Panc1 (cell line): ENCODE measurements at regions not wholly inside any gene's neighbourhood (a gene's known extent, or its start where the extent isn't known, plus 50 kb on each side); places are given as distances from the start of the nearest gene placed in this dataset.

Source experiments
- ATAC-seq: fragments of 200-7000 bp; cut with Tn5 transposase; 2 replicates; pipeline ENCODE4 v1.9.1; 2020; ENCODE audit warnings: mild to moderate bottlenecking, moderate library complexity
- BruUV-seq: library from RNA; stranded (reverse); fragments of 400-500 nt; replicated peaks from 2 replicates; lab custom pipeline; 2021; lab: Mats Ljungman, UMichigan
- CTCF ChIA-PET: fragments of 300-600 bp; sonication (Branson Sonifier 250); formaldehyde crosslinking; loops from one replicate; lab custom pipeline; 2022; ENCODE audit warnings: antibody characterized with exemption; lab: Charles Lee
- POLR2A ChIA-PET: fragments of 300-600 bp; sonication (Branson Sonifier 250); formaldehyde crosslinking; loops from one replicate; lab custom pipeline; 2022; ENCODE audit warnings: antibody characterized with exemption; lab: Charles Lee
- DNase-seq: peaks from one replicate; pipeline ENCODE4 v3.0.0-alpha.2; 2010; ENCODE audit warnings: low read depth, low spot score
- H3K27ac ChIP-seq: 2 replicates; pipeline ENCODE4 v1.5.1; 2011; ENCODE audit warnings: mild to moderate bottlenecking, low read length, inconsistent platforms
- H3K27me3 ChIP-seq: fragments of 200-500 bp; sonication (Bioruptor generic); 2 replicates; pipeline ENCODE4 v1.6.0; 2014; ENCODE audit warnings: low read length, inconsistent platforms; ENCODE audit not compliant: control insufficient read depth, insufficient read depth
- H3K36me3 ChIP-seq: fragments of 200-500 bp; sonication (Bioruptor generic); 2 replicates; pipeline ENCODE4 v1.5.1; 2014; ENCODE audit warnings: inconsistent platforms, mild to moderate bottlenecking, low read length, moderate library complexity; ENCODE audit not compliant: control insufficient read depth, insufficient read depth
- H3K4me1 ChIP-seq: 2 replicates; pipeline ENCODE4 v1.5.1; 2011; ENCODE audit warnings: inconsistent platforms, mild to moderate bottlenecking, low read length, moderate library complexity; ENCODE audit not compliant: control insufficient read depth, insufficient read depth
- H3K4me3 ChIP-seq, 2 experiments: 2 replicates each; pipeline ENCODE4 v1.5.1; 2011 to 2012; ENCODE audit warnings: low read depth in 2 of 2, low read length in 2 of 2, mild to moderate bottlenecking in 2 of 2, inconsistent platforms in 1 of 2, moderate library complexity in 1 of 2
- H3K9me3 ChIP-seq: fragments of 200-500 bp; sonication (Bioruptor generic); 2 replicates; pipeline ENCODE4 v1.5.1; 2014; ENCODE audit warnings: low read depth, mild to moderate bottlenecking, inconsistent platforms, low read length, moderate library complexity; ENCODE audit not compliant: control insufficient read depth, insufficient read depth
- CTCF ChIP-seq: fragments of 450-650 bp; IDR thresholded peaks from 2 replicates; pipeline ENCODE4 v1.5.1; 2017; ENCODE audit warnings: mild to moderate bottlenecking
- POLR2AphosphoS5 ChIP-seq: IDR thresholded peaks from 2 replicates; pipeline ENCODE4 v1.6.1; 2012; ENCODE audit warnings: mild to moderate bottlenecking, low read depth, low read length, moderate library complexity
- SIN3A ChIP-seq: IDR thresholded peaks from 2 replicates; pipeline ENCODE4 v1.6.1; 2012; ENCODE audit warnings: low read depth, mild to moderate bottlenecking, low read length, moderate library complexity, borderline replicate concordance; ENCODE audit not compliant: insufficient read depth
- TCF7L2 ChIP-seq: IDR thresholded peaks from 2 replicates; pipeline ENCODE4 v1.6.1; 2011; ENCODE audit warnings: mild to moderate bottlenecking, low read depth, low read length, inconsistent platforms
- in situ Hi-C: cut with HindIII; loops from 2 replicates; pipeline ENCODE4 v1.10.0; 2016; ENCODE audit warnings: low sequenced_read_pairs, low pct_unique_long_range_greater_than_20kb
- intact Hi-C: fragments of 100-400 bp; cut with micrococcal nuclease; formaldehyde crosslinking; loops from one replicate; pipeline ENCODE4 v1.10.0; 2022; ENCODE audit not compliant: unreplicated experiment
- TF ChIP-seq, protein P1 (sequence below), 2 experiments: IDR thresholded peaks; 2 replicates each; pipeline ENCODE4 v1.6.1; 2011 to 2012; ENCODE audit warnings: low read depth in 2 of 2, control low read depth in 1 of 2, low read length in 1 of 2, mild to moderate bottlenecking in 1 of 2, moderate library complexity in 1 of 2; ENCODE audit not compliant: insufficient read depth in 1 of 2

DNA sequence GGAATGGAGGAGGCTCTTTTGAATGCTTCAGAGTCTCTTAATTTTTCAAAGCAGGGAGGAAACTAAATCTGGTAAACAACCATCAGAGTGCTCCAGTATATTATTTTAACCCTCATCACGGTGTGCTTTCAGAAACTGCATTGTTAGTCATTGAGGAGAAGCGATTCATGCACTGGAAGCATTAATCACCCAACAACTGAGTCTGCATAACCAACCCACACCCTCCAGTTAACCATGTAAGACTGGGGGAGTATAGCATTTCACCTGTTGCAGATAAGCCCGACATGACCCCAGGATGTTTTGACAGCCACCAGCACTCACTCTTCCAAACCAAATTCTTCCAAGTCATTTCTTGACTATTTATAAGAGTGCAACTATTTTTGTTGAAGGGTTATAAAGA, 257.6 kb downstream of the GATA3 start:
- TF ChIP-seq SIN3A (no peak), TCF7L2 (no peak), POLR2AphosphoS5 (no peak), CTCF (no peak)
- TF ChIP-seq, protein P1, sequence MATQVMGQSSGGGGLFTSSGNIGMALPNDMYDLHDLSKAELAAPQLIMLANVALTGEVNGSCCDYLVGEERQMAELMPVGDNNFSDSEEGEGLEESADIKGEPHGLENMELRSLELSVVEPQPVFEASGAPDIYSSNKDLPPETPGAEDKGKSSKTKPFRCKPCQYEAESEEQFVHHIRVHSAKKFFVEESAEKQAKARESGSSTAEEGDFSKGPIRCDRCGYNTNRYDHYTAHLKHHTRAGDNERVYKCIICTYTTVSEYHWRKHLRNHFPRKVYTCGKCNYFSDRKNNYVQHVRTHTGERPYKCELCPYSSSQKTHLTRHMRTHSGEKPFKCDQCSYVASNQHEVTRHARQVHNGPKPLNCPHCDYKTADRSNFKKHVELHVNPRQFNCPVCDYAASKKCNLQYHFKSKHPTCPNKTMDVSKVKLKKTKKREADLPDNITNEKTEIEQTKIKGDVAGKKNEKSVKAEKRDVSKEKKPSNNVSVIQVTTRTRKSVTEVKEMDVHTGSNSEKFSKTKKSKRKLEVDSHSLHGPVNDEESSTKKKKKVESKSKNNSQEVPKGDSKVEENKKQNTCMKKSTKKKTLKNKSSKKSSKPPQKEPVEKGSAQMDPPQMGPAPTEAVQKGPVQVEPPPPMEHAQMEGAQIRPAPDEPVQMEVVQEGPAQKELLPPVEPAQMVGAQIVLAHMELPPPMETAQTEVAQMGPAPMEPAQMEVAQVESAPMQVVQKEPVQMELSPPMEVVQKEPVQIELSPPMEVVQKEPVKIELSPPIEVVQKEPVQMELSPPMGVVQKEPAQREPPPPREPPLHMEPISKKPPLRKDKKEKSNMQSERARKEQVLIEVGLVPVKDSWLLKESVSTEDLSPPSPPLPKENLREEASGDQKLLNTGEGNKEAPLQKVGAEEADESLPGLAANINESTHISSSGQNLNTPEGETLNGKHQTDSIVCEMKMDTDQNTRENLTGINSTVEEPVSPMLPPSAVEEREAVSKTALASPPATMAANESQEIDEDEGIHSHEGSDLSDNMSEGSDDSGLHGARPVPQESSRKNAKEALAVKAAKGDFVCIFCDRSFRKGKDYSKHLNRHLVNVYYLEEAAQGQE (IDR thresholded peaks at IDR 0.05; ENCODE audit: insufficient read depth in 1 of 2, low read depth in 2 of 2, low read length in 1 of 2) = no peak
- no peak for DNase-seq
- H3K36me3 ChIP-seq = no peaks in the 10 kb centered on the region
- ChIA-PET CTCF (no interaction called here), POLR2A (no interaction called here)
- H3K9me3 ChIP-seq = no peaks in the 10 kb centered on the region
- no peak overlapping the region for H3K27ac ChIP-seq
- no peak overlapping the region for H3K4me3 ChIP-seq
- H3K27me3 ChIP-seq = no peaks in the 10 kb centered on the region
- BruUV-seq = no TSS peak
- H3K4me1 ChIP-seq = no peaks in the 10 kb centered on the region
- intact Hi-C loops (no loop called here), in situ Hi-C loops (no loop called here)
- no peak for ATAC-seq

DNA sequence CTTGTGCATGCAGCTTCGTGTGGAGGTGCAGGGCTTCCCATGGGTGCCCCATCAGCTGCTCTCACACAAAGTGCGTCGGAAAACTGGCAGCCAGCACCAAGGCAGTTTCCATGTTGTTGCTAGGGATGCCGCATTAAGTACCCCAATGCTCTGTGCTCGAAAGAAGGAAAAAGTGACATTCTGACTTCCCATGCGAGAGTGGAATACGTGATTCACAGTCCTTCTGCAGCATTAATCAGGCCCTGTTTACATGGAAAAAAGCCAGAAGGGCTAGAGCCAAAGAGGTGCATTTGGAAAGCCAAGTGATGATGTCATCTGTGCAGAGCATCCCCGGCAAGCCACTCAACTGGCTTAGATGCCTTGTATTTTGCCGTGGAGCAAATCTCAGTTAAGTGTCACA, 258.3 kb downstream of the GATA3 start:
- intact Hi-C loops = no loop called here
- in situ Hi-C loops = no loop called here
- POLR2A ChIA-PET = no interaction called here
- Histone ChIP-seq H3K27ac (no peak overlapping the region), H3K4me3 (no peak overlapping the region), H3K9me3 (no peaks in the 10 kb centered on the region), H3K27me3 (no peaks in the 10 kb centered on the region), H3K36me3 (no peaks in the 10 kb centered on the region), H3K4me1 (no peaks in the 10 kb centered on the region)
- CTCF ChIA-PET = no interaction called here
- TF ChIP-seq CTCF = no peak
- ATAC-seq = no peak
- DNase-seq = no peak
- BruUV-seq = no TSS peak

- TF ChIP-seq TCF7L2 (no peak), POLR2AphosphoS5 (no peak), SIN3A (no peak), CTCF (no peak)
- TF ChIP-seq, protein P1 (IDR thresholded peaks at IDR 0.05; ENCODE audit: insufficient read depth in 1 of 2, low read depth in 2 of 2, low read length in 1 of 2) = no peak
- ATAC-seq (no peak), DNase-seq (no peak)
- ChIA-PET CTCF (no interaction called here), POLR2A (no interaction called here)
- Histone ChIP-seq H3K36me3 (no peaks in the 10 kb centered on the region), H3K4me1 (no peaks in the 10 kb centered on the region), H3K27me3 (no peaks in the 10 kb centered on the region), H3K4me3 (no peak overlapping the region), H3K27ac (no peak overlapping the region), H3K9me3 (no peaks in the 10 kb centered on the region)
- in situ Hi-C loops = no loop called here
- intact Hi-C loops = no loop called here
- BruUV-seq = no TSS peak
Measured at GRCh38 chr10:8314486-8314885, 260.0 kb downstream of the GATA3 start.
